SK-MEL-5 (cell line): ENCODE measurements at regions not wholly inside any gene's neighbourhood (a gene's known extent, or its start where the extent isn't known, plus 50 kb on each side); places are given as distances from the start of the nearest gene placed in this dataset.
A peak's percentile ranks its signal among the peaks of the same experiment; 100 is the strongest.

Source experiments
- DNase-seq: peaks from one replicate; pipeline ENCODE4 v3.0.0-alpha.2; 2016; ENCODE audit warnings: low read depth, low spot score
- in situ Hi-C: cut with HindIII; loops from 2 replicates; pipeline ENCODE4 v1.10.0; 2016; ENCODE audit warnings: low sequenced_read_pairs, high pct_unique_total_duplicates, low pct_unique_long_range_greater_than_20kb

DNA sequence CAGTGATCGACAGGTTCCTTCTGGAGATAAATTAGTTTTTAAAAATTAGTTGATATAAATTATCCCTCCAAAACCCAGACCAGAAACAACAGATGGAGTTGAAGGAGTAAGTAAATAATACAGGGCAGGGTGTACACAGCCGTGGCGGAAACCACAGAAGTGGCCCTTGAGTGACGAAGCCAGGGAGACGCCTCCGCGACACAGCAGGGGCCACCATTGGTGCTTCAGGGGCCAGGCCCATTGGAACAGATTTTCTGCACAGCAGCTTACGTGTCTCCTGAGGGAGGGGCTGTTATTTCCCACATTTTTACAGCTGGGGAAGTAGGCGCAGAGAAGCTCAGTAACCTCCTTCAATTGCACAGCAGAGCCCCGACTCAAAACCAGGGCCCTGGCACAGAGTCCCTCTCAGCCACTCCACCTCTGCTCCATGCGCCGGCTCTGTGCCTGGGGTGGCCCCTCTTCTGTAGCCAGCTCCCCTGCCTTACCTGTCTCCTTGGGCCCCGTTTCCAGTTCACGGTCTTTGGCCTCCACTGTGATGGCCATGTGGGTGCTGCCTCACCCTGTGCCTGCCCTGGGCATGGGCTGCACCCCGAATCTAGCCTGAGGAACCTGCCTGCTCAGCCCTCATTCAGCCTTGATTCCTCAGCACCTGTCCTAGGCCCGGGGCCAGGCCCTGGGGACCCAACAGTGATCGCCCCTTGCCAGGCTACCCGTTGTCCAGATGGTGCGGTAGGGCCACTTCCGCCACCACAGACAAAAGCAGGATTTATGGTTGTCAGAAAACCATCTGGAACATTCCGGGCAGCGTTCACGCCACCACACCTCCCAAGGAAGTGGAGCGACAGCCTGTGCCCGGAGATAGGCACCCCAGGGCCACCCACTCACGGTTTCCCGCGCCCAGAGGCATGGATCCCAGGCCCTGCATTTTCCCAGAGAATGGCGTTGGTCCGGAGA is 128.5 kb upstream of the GSE1 start:
- no peak for DNase-seq
- in situ Hi-C loops, result no loop called here

GRCh38 chr16:85485379-85485778 is 127.7 kb upstream of the GSE1 start:
- no peak for DNase-seq
- in situ Hi-C loops, result no loop called here

DNA sequence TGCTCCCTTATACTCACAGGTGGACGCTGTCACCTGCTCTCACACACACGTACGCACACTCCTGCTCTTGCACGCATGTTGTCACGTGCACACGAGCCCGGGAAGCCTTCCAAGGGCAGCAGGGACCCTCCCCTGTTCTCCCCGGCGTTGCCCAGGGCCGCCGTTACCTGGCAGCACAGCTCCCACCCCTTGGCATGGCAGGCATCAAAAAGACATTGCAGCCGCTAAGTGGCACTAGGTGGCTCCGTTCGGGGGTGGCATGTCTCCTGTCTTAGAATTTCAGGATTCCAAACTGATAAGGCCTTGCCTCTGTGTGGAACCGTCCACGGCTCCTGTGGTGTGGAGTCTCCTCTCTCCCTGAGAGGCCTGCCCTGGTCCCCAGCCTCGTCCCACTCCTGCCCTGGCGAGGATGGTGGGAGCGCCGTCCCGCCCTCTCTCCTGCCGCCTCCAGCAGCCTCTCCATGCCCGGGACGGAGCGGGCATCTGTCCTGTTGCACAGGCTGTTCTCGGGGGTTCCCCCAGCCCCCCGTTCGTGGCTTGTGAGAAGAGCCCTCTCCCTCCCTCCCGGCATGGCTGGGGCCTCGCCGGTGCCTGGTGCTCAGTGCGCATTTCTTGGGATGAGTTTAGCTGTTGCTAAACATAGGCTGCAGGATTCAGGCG is 126.7 kb upstream of the GSE1 start:
- no peak for DNase-seq
- in situ Hi-C loops, result no loop called here

DNA sequence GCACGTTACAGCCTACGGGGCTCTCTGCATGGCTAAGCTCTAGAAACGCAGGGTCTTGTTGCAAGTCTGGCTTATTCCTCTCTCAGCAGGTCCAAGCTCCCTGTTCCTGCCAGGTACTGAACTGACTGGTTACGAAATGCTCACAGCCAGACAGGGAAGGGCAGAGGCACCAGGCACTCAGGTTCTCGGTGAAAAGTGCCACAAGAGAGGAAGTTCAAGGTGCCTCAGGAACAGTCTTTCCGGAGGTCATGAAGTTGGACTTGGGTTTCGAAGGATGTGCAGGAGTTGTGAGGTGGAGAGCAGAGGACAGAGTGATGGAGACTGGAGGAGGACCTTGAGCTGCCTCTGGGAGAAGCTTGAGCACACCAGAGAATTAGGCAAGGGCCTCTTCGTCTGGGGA is 124.7 kb upstream of the GSE1 start:
- no peak for DNase-seq
- in situ Hi-C loops, result no loop called here

DNA sequence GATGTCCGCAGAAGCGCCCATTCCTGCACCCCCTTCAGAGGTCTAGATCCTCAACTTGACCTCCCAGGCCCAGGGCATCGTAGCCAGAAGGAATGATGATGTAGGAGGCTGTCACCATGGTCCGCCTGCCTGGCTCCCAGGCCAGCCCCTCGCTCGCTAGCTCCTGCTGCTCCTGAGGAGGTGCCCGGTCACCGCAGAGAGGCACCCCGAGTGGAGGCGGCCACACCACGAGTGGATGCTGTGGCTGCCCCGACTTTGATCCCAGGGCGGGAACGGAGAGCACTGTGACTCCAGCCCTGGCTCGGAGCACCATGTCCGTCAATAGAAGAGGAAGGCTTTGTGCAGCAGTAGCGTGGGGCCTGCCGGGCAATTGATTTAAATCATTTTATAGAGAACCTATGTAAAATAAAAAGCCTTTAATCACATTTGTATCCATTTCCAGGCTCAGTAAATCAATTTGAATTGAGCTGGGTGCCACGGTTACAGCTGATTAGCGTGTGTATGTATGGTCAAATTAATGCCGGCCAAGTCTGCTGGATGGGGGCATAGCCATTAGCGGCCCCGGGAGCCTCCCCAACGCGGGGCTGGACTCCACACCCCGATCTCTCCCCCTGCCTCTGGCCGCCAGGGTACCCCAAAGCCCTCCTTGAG is 122.6 kb upstream of the GSE1 start:
- no peak for DNase-seq
- in situ Hi-C loops, result no loop called here

GRCh38 chr16:85491058-85491771 is 121.9 kb upstream of the GSE1 start:
- DNase-seq, result peak; percentile 48
- in situ Hi-C loops, result no loop called here

DNA sequence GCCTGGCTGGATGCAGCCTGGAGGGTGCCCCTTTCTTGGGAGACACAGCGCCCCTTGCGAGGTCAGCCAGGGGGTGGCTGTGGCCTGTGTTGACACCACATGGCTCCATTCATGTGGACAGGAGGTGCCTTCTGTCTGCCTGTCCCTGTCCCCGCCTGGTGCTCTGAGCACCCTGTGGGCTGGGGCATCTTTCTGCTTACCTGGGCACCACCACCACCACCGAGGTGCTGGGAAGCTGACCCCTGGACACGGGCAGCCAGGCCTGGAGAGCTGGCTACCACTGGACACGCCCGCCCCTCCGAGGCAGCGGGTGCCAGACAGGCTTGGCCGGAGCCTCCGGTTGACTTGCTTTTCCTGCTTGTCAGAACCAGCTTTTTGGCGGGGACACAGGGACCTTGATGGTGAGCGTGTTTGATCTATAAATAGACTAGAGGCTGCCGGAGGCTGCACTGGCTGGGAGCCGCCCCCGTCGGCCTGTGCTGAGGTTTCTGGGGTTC is 121.3 kb upstream of the GSE1 start:
- no peak for DNase-seq
- in situ Hi-C loops, result no loop called here

- DNase-seq, result no peak
- in situ Hi-C loops, result no loop called here
Measured at GRCh38 chr16:85492295-85492864, 120.7 kb upstream of the GSE1 start.

GRCh38 chr16:85494315-85494714 is 118.8 kb upstream of the GSE1 start:
- DNase-seq, result no peak
- in situ Hi-C loops, result no loop called here

- no peak for DNase-seq
- in situ Hi-C loops, result no loop called here
Measured at GRCh38 chr16:85495259-85495658, 117.9 kb upstream of the GSE1 start.

DNA sequence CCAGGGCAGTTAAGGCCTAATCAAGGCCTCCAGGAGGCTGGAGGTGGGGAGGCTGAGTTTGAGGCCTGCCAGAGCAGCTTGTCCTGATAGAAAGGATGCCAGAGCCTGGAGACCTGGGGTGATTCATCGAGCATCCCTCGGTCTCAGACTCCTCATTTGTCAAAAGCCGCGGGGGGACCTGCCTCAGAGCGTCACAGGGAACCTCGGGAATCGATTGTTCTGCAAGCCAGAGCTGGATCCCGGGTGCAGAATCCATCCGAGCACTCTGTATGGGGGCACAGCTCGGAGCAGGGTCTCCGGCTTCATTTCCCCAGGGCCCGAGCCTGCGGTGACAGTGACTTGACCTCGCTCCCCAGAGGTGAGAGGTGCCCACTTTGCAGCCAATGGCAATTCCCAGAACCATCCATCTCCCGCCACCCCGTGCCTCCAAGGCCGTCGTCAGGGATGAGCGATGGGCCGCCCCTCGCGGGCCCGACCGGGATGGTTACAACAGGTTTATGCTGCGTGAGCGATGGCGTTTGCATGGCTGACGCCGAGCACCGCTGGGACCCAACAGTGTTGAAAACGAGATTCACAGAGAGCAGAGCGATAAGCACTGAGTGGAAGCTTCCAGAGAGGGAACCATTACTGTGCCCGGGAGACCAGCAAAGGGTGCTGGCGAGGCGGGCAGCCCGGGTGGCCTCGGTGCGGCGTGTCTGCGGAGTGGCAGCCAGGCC is 117.1 kb upstream of the GSE1 start:
- DNase-seq, result no peak
- in situ Hi-C loops, result no loop called here

GRCh38 chr16:85497622-85498314 is 115.4 kb upstream of the GSE1 start:
- in situ Hi-C loops, result no loop called here

DNA sequence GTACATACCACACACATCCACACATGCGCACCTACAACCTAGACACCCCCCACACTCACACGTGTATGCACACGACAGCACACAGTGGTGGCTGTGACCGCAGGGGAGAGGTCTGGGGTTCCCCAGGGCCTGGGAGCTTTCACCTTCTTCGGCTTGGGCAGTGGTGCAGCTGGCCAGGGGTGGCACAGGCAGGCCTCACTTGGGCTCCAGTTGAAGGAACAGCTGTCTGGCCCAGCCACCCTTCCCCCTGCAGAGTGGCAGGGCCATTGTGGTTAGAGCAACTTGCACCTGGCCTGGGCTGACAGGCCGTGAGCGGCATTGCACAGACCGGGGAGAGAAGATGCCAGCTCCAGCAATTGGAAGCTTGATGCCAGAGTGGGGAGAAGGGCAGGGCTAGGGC is 114.5 kb upstream of the GSE1 start:
- in situ Hi-C loops, result no loop called here
- no peak for DNase-seq

More at GRCh38 chr16:85497622-85498314, 115.4 kb upstream of the GSE1 start:
- DNase-seq, result no peak

GRCh38 chr16:85500220-85500619 is 112.9 kb upstream of the GSE1 start:
- in situ Hi-C loops, result no loop called here
- no peak for DNase-seq

DNA sequence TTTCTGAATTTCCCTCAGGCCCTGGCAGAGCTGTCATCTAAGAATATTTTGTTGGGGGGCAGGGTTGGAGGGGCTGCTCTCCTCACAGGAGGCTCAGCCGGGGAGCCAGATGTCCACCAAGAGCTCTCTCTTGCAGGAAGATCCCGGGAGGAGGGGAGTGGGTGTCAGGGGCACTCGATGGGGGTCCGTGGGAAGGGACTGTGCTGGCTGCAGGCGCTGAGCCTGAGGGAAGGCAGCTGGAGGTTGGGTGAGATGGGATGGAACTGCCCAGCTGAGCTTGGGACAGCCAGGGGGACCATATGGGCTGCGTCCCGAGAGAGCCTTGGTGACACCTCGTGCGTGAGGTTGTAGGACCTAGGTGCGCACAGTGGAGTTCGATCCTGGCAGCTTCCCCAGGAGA is 111.2 kb upstream of the GSE1 start:
- in situ Hi-C loops, result no loop called here
- DNase-seq, result no peak

- DNase-seq, result no peak
- in situ Hi-C loops, result no loop called here
Measured at GRCh38 chr16:85502357-85502756, 110.8 kb upstream of the GSE1 start.
